ENCODE measurements at regions not wholly inside any gene's neighbourhood (a gene's known extent, or its start where the extent isn't known, plus 50 kb on each side); places are given as distances from the start of the nearest gene placed in this dataset.

- no peaks in the 10 kb centered on the region for H3K36me3 ChIP-seq (ENCODE audit: control insufficient read depth, insufficient read depth, low read length)
- ChIA-PET CTCF (no interaction called here), POLR2A (no interaction called here)
- no peak overlapping the region for H3K4me3 ChIP-seq (ENCODE audit: low read depth, low read length)
- DNase-seq (ENCODE audit: low read depth): no peak
- H3K27me3 ChIP-seq (ENCODE audit: control insufficient read depth, insufficient read depth, low read length): peaks cover 2% of the 10 kb centered on the region; the same call in 1 of the 2 replicates
- no peak for TF ChIP-seq CTCF (IDR thresholded peaks at IDR 0.05; ENCODE audit: insufficient read depth, low read depth, low read length)
Observed at GRCh38 chr19:28867978-28868377, 345.0 kb downstream of the UQCRFS1 start.

GRCh38 chr19:28864577-28865042 lies 348.3 kb downstream of the UQCRFS1 start:
- DNase-seq (ENCODE audit: low read depth): no peak
- H3K27me3 ChIP-seq (ENCODE audit: control insufficient read depth, insufficient read depth, low read length): peaks cover 2% of the 10 kb centered on the region; the same call in 1 of the 2 replicates
- no peak for TF ChIP-seq CTCF (IDR thresholded peaks at IDR 0.05; ENCODE audit: insufficient read depth, low read depth, low read length)
- ChIA-PET CTCF (interaction anchor here (2.9 kb wide), 1 partner anchor 15 kb away, joined by 8 read pairs; no protein-coding TSS in a partner anchor), POLR2A (no interaction called here)
- H3K4me3 ChIP-seq (ENCODE audit: low read depth, low read length): no peak overlapping the region
- H3K36me3 ChIP-seq (ENCODE audit: control insufficient read depth, insufficient read depth, low read length): no peaks in the 10 kb centered on the region

- CTCF ChIA-PET: interaction anchor here (1.8 to 2.9 kb wide), 2 partner anchors 8 to 15 kb away, joined by 3 to 8 read pairs; no protein-coding TSS in a partner anchor
- no peak for DNase-seq (ENCODE audit: low read depth)
- peaks cover 2% of the 10 kb centered on the region; the same call in 1 of the 2 replicates for H3K27me3 ChIP-seq (ENCODE audit: control insufficient read depth, insufficient read depth, low read length)
- H3K36me3 ChIP-seq (ENCODE audit: control insufficient read depth, insufficient read depth, low read length): no peaks in the 10 kb centered on the region
- no peak for TF ChIP-seq CTCF (IDR thresholded peaks at IDR 0.05; ENCODE audit: insufficient read depth, low read depth, low read length)
- H3K4me3 ChIP-seq (ENCODE audit: low read depth, low read length): no peak overlapping the region
- POLR2A ChIA-PET: no interaction called here
Observed at GRCh38 chr19:28864024-28864503, 348.9 kb downstream of the UQCRFS1 start.

GRCh38 chr19:28862238-28862637 lies 350.7 kb downstream of the UQCRFS1 start:
- ChIA-PET POLR2A (no interaction called here), CTCF (interaction anchor here (1.5 to 1.8 kb wide), 2 partner anchors 10 to 17 kb away, joined by 3 to 4 read pairs; no protein-coding TSS in a partner anchor)
- Histone ChIP-seq H3K27me3 (ENCODE audit: control insufficient read depth, insufficient read depth, low read length) (no peaks in the 10 kb centered on the region; the same call in 1 of the 2 replicates), H3K4me3 (ENCODE audit: low read depth, low read length) (no peak overlapping the region), H3K36me3 (ENCODE audit: control insufficient read depth, insufficient read depth, low read length) (no peaks in the 10 kb centered on the region)
- no peak for DNase-seq (ENCODE audit: low read depth)
- TF ChIP-seq CTCF (IDR thresholded peaks at IDR 0.05; ENCODE audit: insufficient read depth, low read depth, low read length): no peak

GRCh38 chr19:28859811-28860210 lies 353.1 kb downstream of the UQCRFS1 start:
- TF ChIP-seq CTCF (IDR thresholded peaks at IDR 0.05; ENCODE audit: insufficient read depth, low read depth, low read length): no peak
- ChIA-PET CTCF (no interaction called here), POLR2A (no interaction called here)
- Histone ChIP-seq H3K4me3 (ENCODE audit: low read depth, low read length) (no peak overlapping the region), H3K27me3 (ENCODE audit: control insufficient read depth, insufficient read depth, low read length) (no peaks in the 10 kb centered on the region; the same call in 1 of the 2 replicates), H3K36me3 (ENCODE audit: control insufficient read depth, insufficient read depth, low read length) (no peaks in the 10 kb centered on the region)
- DNase-seq (ENCODE audit: low read depth): no peak

Measured in BJ (cell line).